GM21717 (cell line): ENCODE measurements at regions not wholly inside any gene's neighbourhood (a gene's known extent, or its start where the extent isn't known, plus 50 kb on each side); places are given as distances from the start of the nearest gene placed in this dataset.
"Not testable (repeated sequence)": the region's sequence is repeated elsewhere in the genome, so short reads cannot be mapped to it uniquely, and the experiment has no call there.

Experiments
- ATAC-seq: cut with Tn5 transposase; IDR thresholded peaks from one replicate; pipeline ENCODE4 v1.9.1; 2021; ENCODE audit warnings: mild to moderate bottlenecking, moderate library complexity; ENCODE audit not compliant: unreplicated experiment

GRCh38 chr6:25112322-25112773 is 166.8 kb upstream of the CARMIL1 start:
- ATAC-seq = no peak

- no peak for ATAC-seq
These were observed 165.7 kb upstream of the CARMIL1 start for GRCh38 chr6:25113436-25113835.

GRCh38 chr6:25118038-25118437 is 161.1 kb upstream of the CARMIL1 start:
- ATAC-seq = no peak

GRCh38 chr6:25121186-25121585 is 158.0 kb upstream of the CARMIL1 start:
- no peak for ATAC-seq

- no peak for ATAC-seq
These were observed 157.2 kb upstream of the CARMIL1 start for GRCh38 chr6:25122001-25122400.

- no peak for ATAC-seq
These were observed 156.4 kb upstream of the CARMIL1 start for GRCh38 chr6:25122622-25123237.

- no peak for ATAC-seq
These were observed 154.9 kb upstream of the CARMIL1 start for GRCh38 chr6:25124216-25124715.

- ATAC-seq = no peak
These were observed 153.4 kb upstream of the CARMIL1 start for GRCh38 chr6:25125736-25126135.

- ATAC-seq = no peak
These were observed 151.9 kb upstream of the CARMIL1 start for GRCh38 chr6:25127076-25127837.

- ATAC-seq = no peak
These were observed 148.7 kb upstream of the CARMIL1 start for GRCh38 chr6:25130518-25130917.

GRCh38 chr6:25132934-25133333 is 146.2 kb upstream of the CARMIL1 start:
- no peak for ATAC-seq

- no peak for ATAC-seq
These were observed 145.6 kb upstream of the CARMIL1 start for GRCh38 chr6:25133568-25133967.

GRCh38 chr6:25136854-25137253 is 142.3 kb upstream of the CARMIL1 start:
- no peak for ATAC-seq

- ATAC-seq = no peak
These were observed 141.7 kb upstream of the CARMIL1 start for GRCh38 chr6:25137480-25137879.

- ATAC-seq = no peak
These were observed 141.3 kb upstream of the CARMIL1 start for GRCh38 chr6:25137916-25138232.

- peak; percentile 95 for ATAC-seq
These were observed 140.8 kb upstream of the CARMIL1 start for GRCh38 chr6:25138233-25138933.

- ATAC-seq = peak; percentile 18
These were observed 140.2 kb upstream of the CARMIL1 start for GRCh38 chr6:25138934-25139415.

GRCh38 chr6:25139608-25140007 is 139.6 kb upstream of the CARMIL1 start:
- ATAC-seq = not testable (repeated sequence)

GRCh38 chr6:25142506-25142905 is 136.7 kb upstream of the CARMIL1 start:
- no peak for ATAC-seq

GRCh38 chr6:25144919-25145318 is 134.3 kb upstream of the CARMIL1 start:
- no peak for ATAC-seq

GRCh38 chr6:25147223-25147622 is 132.0 kb upstream of the CARMIL1 start:
- ATAC-seq = peak; percentile 97

GRCh38 chr6:25150031-25150430 is 129.1 kb upstream of the CARMIL1 start:
- no peak for ATAC-seq
